Trophoblast cell (in vitro differentiated cells and primary cell): ENCODE measurements at regions not wholly inside any gene's neighbourhood (a gene's known extent, or its start where the extent isn't known, plus 50 kb on each side); places are given as distances from the start of the nearest gene placed in this dataset.
"Not testable (repeated sequence)": the region's sequence is repeated elsewhere in the genome, so short reads cannot be mapped to it uniquely, and the experiment has no call there.

Experiments
- DNase-seq, 2 donors: peaks; one replicate each; pipeline ENCODE4 v3.0.0-alpha.2; 2016
- H2AFZ ChIP-seq: 2 replicates; pipeline ENCODE4 v1.6.1; 2013; ENCODE audit warnings: low read length, moderate library complexity, mild to moderate bottlenecking; ENCODE audit not compliant: insufficient read depth, poor library complexity
- H2AK5ac ChIP-seq: 2 replicates; pipeline ENCODE4 v1.6.1; 2013; ENCODE audit warnings: mild to moderate bottlenecking, low read length
- H2BK120ac ChIP-seq: 2 replicates; pipeline ENCODE4 v1.6.1; 2013; ENCODE audit warnings: low read length, mild to moderate bottlenecking, moderate library complexity; ENCODE audit not compliant: insufficient read depth, poor library complexity
- H2BK12ac ChIP-seq: 2 replicates; pipeline ENCODE4 v1.6.1; 2013; ENCODE audit warnings: mild to moderate bottlenecking, low read length, moderate library complexity
- H2BK5ac ChIP-seq: 2 replicates; pipeline ENCODE4 v1.6.1; 2013; ENCODE audit warnings: low read length, low read depth, moderate library complexity, mild to moderate bottlenecking; ENCODE audit not compliant: poor library complexity
- H3K14ac ChIP-seq: 2 replicates; pipeline ENCODE4 v1.6.1; 2013; ENCODE audit warnings: mild to moderate bottlenecking, low read length
- H3K18ac ChIP-seq: 2 replicates; pipeline ENCODE4 v1.6.1; 2013; ENCODE audit warnings: mild to moderate bottlenecking, low read length
- H3K23ac ChIP-seq: 2 replicates; pipeline ENCODE4 v1.6.1; 2013; ENCODE audit warnings: low read length
- H3K27ac ChIP-seq: 2 replicates; pipeline ENCODE4 v1.5.1; 2013; ENCODE audit warnings: low read depth, mild to moderate bottlenecking, inconsistent platforms, low read length, moderate library complexity
- H3K27me3 ChIP-seq: 2 replicates; pipeline ENCODE4 v1.6.1; 2013; ENCODE audit warnings: inconsistent platforms, mild to moderate bottlenecking, low read length, moderate library complexity; ENCODE audit not compliant: insufficient read depth
- H3K36me3 ChIP-seq, 2 experiments: 1 replicate in 1 of 2; 2 replicates in 1 of 2; pipeline ENCODE4 v1.6.1; 2013; ENCODE audit warnings: low read length in 2 of 2, mild to moderate bottlenecking in 2 of 2, moderate library complexity in 1 of 2; ENCODE audit not compliant: insufficient read depth in 2 of 2, control insufficient read depth in 1 of 2
- H3K4ac ChIP-seq: 2 replicates; pipeline ENCODE4 v1.6.1; 2013; ENCODE audit warnings: low read depth, mild to moderate bottlenecking, low read length, moderate library complexity
- H3K4me1 ChIP-seq, 2 experiments: 1 replicate in 1 of 2; 2 replicates in 1 of 2; pipeline ENCODE4 v1.6.1; 2013; ENCODE audit warnings: low read length in 2 of 2, mild to moderate bottlenecking in 2 of 2, moderate library complexity in 1 of 2; ENCODE audit not compliant: insufficient read depth in 2 of 2, control insufficient read depth in 1 of 2
- H3K4me2 ChIP-seq: 2 replicates; pipeline ENCODE4 v1.6.1; 2013; ENCODE audit warnings: inconsistent platforms, mild to moderate bottlenecking, low read length, moderate library complexity
- H3K4me3 ChIP-seq: 2 replicates; pipeline ENCODE4 v1.5.1; 2013; ENCODE audit warnings: mild to moderate bottlenecking, low read depth, low read length, inconsistent platforms
- H3K79me1 ChIP-seq: one replicate; pipeline ENCODE4 v1.6.1; 2013; ENCODE audit warnings: low read length
- H3K79me2 ChIP-seq: 2 replicates; pipeline ENCODE4 v1.6.1; 2013; ENCODE audit warnings: low read length, mild to moderate bottlenecking; ENCODE audit not compliant: control insufficient read depth, insufficient read depth, poor library complexity
- H3K9ac ChIP-seq: 2 replicates; pipeline ENCODE4 v1.6.1; 2013; ENCODE audit warnings: mild to moderate bottlenecking, low read length
- H3K9me3 ChIP-seq: 2 replicates; pipeline ENCODE4 v1.6.1; 2013; ENCODE audit warnings: low read depth, mild to moderate bottlenecking, control low read depth, inconsistent platforms, low read length; ENCODE audit not compliant: insufficient read depth
- H4K12ac ChIP-seq: 2 replicates; pipeline ENCODE4 v1.6.1; 2013; ENCODE audit warnings: low read depth, mild to moderate bottlenecking, low read length, moderate library complexity
- H4K8ac ChIP-seq: 2 replicates; pipeline ENCODE4 v1.6.1; 2013; ENCODE audit warnings: low read depth, mild to moderate bottlenecking, low read length, moderate library complexity
- H4K91ac ChIP-seq: one replicate; pipeline ENCODE4 v1.6.1; 2013; ENCODE audit warnings: low read depth, mild to moderate bottlenecking, low read length, moderate library complexity
- WGBS: extraction: QIAGEN DNeasy Blood & Tissue Kit; methylation state at CpG from one replicate; pipeline ENCODE4 v1.1.7; 2013; ENCODE audit warnings: missing lambda C conversion rate; ENCODE audit not compliant: insufficient read length, insufficient coverage; ENCODE audit errors: extremely low coverage; 5-methylcytosine and 5-hydroxymethylcytosine counted together

DNA sequence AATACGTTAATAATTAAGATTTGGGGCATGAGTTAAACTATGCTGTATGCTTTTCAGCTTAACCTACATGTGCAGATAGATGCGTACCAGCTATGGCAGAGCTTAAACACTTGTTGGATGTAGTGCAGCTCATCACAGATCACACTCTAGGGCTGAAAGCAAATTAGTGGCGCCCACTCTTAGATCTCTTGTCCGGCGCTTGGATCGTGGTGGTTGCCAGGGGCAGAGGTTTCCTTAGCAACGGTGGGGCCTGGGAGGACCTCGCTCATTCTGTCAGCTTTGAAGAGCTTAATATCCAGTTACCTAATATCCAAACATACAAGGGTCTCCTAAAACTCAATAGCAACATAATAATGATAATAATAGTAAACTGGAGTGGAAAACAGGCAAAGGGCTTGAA is 548.2 kb upstream of the PFKP start:
- no peak overlapping the region for H4K91ac ChIP-seq
- H3K27me3 ChIP-seq: no peaks in the 10 kb centered on the region
- no peak overlapping the region for H3K9ac ChIP-seq
- no peak overlapping the region for H2BK12ac ChIP-seq
- no peak overlapping the region for H3K27ac ChIP-seq
- no peaks in the 10 kb centered on the region for H3K36me3 ChIP-seq
- DNase-seq: no peak
- H3K79me1 ChIP-seq: no peaks in the 10 kb centered on the region
- no peak overlapping the region for H3K4me2 ChIP-seq
- H2AK5ac ChIP-seq: no peak overlapping the region
- no peak overlapping the region for H2BK5ac ChIP-seq
- no peak overlapping the region for H2AFZ ChIP-seq
- H3K4me3 ChIP-seq: no peak overlapping the region
- H3K9me3 ChIP-seq: peaks cover 2% of the 10 kb centered on the region
- H3K79me2 ChIP-seq: no peaks in the 10 kb centered on the region
- H4K12ac ChIP-seq: no peak overlapping the region
- H3K23ac ChIP-seq: no peak overlapping the region
- H3K14ac ChIP-seq: no peak overlapping the region
- no CpG with 5 or more reads among the region's 8 CpGs for WGBS
- H2BK120ac ChIP-seq: no peak overlapping the region
- no peak overlapping the region for H4K8ac ChIP-seq
- H3K4ac ChIP-seq: no peak overlapping the region
- H3K18ac ChIP-seq: no peak overlapping the region
- no peaks in the 10 kb centered on the region for H3K4me1 ChIP-seq

DNA sequence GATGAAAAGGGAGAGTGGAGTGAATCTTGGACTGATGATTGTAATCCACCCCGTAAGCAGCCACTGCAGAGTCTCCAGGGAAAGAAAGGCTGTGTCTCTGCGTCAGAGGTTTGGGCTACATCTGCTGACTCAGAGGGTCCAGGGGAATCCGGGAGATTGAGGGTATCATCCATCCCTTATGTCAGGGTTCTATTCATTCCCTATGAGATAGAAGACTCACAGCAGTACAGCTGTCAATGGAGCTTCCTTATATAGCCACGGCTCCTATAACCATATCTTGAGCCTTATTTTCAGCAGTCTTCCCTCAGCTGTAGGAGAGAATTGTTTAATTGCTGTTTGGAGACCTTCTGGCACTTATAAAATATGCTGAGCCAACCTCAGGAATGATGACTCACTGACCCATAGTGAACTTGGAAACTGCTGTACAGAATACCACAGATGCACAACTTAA is 558.2 kb upstream of the PFKP start:
- Histone ChIP-seq H2BK5ac (no peak overlapping the region), H3K4ac (no peak overlapping the region), H3K9me3 (no peaks in the 10 kb centered on the region), H3K4me3 (no peak overlapping the region), H2BK12ac (no peak overlapping the region), H2AFZ (no peak overlapping the region), H3K23ac (no peak overlapping the region), H2AK5ac (no peak overlapping the region), H3K4me2 (no peak overlapping the region), H4K91ac (no peak overlapping the region), H3K36me3 (no peaks in the 10 kb centered on the region), H3K4me1 (no peaks in the 10 kb centered on the region), H3K18ac (no peak overlapping the region), H3K14ac (no peak overlapping the region), H4K8ac (no peak overlapping the region), H3K79me2 (no peaks in the 10 kb centered on the region), H3K9ac (no peak overlapping the region), H4K12ac (no peak overlapping the region), H3K79me1 (no peaks in the 10 kb centered on the region), H3K27me3 (no peaks in the 10 kb centered on the region), H3K27ac (no peak overlapping the region), H2BK120ac (no peak overlapping the region)
- no CpG with 5 or more reads among the region's 4 CpGs for WGBS
- DNase-seq: no peak

DNA sequence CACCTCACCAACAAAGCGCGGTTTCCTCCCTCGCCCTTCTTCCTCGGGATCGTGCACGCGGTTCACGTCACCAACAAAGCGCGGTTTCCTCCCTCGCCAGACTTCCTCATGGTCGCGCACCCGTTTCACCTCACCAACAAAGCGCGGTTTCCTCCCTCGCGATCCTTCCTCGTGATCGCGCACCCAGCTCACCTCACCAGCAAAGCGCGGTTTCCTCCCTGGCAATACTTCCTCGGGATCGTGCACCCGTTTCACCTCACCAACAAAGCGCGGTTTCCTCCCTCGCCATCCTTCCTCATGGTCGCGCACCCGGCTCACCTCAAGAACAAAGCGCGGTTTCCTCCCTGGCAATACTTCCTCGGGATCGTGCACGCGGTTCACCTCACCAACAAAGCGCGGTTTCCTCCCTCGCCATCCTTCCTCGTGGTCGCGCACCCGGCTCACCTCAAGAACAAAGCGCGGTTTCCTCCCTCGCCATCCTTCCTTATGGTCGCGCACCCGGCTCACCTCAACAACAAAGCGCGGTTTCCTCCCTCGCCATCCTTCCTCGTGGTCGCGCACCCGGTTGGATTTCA is 565.9 kb upstream of the PFKP start:
- H3K79me2 ChIP-seq, H3K4me2 ChIP-seq, H3K9me3 ChIP-seq, H2BK120ac ChIP-seq, H2BK12ac ChIP-seq, H3K4me3 ChIP-seq, H3K79me1 ChIP-seq, H3K14ac ChIP-seq, H2BK5ac ChIP-seq, H4K91ac ChIP-seq, H3K36me3 ChIP-seq, H4K12ac ChIP-seq, H3K4ac ChIP-seq, H3K27ac ChIP-seq, H3K23ac ChIP-seq, H2AFZ ChIP-seq, H3K9ac ChIP-seq, H2AK5ac ChIP-seq, DNase-seq, H3K4me1 ChIP-seq, H4K8ac ChIP-seq, H3K27me3 ChIP-seq, H3K18ac ChIP-seq: not testable (repeated sequence)
- WGBS: no CpG with 5 or more reads among the region's 58 CpGs

DNA sequence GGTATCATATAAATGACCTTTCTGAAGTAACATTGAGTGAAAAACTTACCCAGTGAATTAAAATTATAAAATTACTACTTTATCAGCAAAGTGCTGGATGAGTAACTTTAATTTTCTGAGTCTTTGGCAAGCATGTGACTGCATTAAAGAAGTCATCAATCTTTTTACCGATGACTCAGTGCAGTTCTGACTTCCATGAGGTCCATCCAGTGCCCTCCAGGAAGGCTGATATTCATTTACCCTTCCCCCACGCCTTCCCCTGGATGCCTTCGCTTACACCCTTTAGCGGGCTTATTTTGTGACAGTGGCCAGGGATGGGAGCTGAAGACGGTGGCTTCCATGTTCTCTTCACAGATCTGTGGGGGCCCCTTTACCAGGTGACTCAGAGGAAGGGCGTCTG is 572.9 kb upstream of the PFKP start:
- Histone ChIP-seq H3K9ac (no peak overlapping the region), H3K36me3 (no peaks in the 10 kb centered on the region), H3K4me3 (no peak overlapping the region), H2AFZ (no peak overlapping the region), H3K14ac (no peak overlapping the region), H3K79me2 (no peaks in the 10 kb centered on the region), H3K27me3 (no peaks in the 10 kb centered on the region), H3K79me1 (no peaks in the 10 kb centered on the region), H2AK5ac (no peak overlapping the region), H4K91ac (no peak overlapping the region), H2BK12ac (no peak overlapping the region), H3K27ac (no peak overlapping the region), H3K4me1 (peaks cover 0 to 2% of the 10 kb centered on the region in 2 experiments), H2BK5ac (no peak overlapping the region), H3K9me3 (peaks cover 2% of the 10 kb centered on the region), H3K4ac (no peak overlapping the region), H4K12ac (no peak overlapping the region), H3K18ac (no peak overlapping the region), H2BK120ac (no peak overlapping the region), H3K4me2 (no peak overlapping the region), H4K8ac (no peak overlapping the region), H3K23ac (no peak overlapping the region)
- no CpG with 5 or more reads among the region's 6 CpGs for WGBS
- no peak for DNase-seq
